ENCODE measurements at regions not wholly inside any gene's neighbourhood (a gene's known extent, or its start where the extent isn't known, plus 50 kb on each side); places are given as distances from the start of the nearest gene placed in this dataset.

DNA sequence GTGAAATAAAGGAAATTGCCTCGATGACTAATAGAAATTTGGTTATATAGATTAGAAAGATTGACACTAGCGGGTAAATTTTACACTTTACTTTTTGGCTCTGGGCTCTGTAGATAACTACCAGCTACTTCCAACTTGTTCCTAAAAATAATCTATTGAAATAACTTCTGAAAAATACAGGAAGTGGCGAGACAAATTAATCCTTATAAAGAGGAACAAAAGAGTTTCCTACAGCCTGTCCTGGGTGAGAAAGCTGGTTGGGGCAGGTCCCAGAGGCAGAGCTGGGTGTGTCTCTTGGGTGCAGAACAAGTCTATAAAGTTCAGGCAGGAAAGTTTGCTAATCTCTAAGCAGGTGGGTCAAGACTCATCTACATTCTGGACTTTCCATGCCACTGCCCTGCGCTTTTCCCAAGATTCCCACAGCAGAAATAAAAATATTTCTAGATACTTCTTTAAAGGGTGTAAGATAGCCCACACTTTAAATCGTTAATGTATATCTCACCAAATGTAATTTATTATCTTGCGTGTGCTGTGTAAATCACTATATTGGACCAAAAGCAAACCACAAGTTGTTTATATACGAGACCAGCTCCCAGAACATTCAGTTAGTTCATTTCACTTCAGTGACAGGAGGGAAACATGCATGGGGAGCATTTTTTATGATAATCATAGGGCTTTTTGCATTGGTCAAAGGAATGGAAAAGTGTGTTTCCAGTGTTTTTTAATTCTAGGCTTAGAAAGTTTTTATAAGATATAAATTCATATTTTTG lies 70.1 kb upstream of the NRIP1 start:
- TF ChIP-seq ZNF274 (IDR thresholded peaks at IDR 0.05; ENCODE audit: borderline replicate concordance, low read depth, low read length) (no peak), ZNF140 (CRISPR knock-in tag; IDR thresholded peaks at IDR 0.05) (no peak)
